Stimulated activated CD4-positive, alpha-beta T cell treated with anti-CD3 and anti-CD28 coated beads, Interleukin-12 subunit alpha, Interleukin-12 subunit beta, amount 100 ng/mL, for 48 hours (primary cell): ENCODE measurements at regions not wholly inside any gene's neighbourhood (a gene's known extent, or its start where the extent isn't known, plus 50 kb on each side); places are given as distances from the start of the nearest gene placed in this dataset.
"Not testable (repeated sequence)": the region's sequence is repeated elsewhere in the genome, so short reads cannot be mapped to it uniquely, and the experiment has no call there.

Experiments used
- DNase-seq, 3 donors: peaks; one replicate each; pipeline ENCODE4 v3.0.0-alpha.2; 2020; ENCODE audit warnings: low read depth in 2 of 3, low spot score in 1 of 3

GRCh38 chr1:83055391-83056170 is 943.4 kb downstream of the TTLL7 start:
- DNase-seq: no peak

GRCh38 chr1:83053446-83053845 is 945.5 kb downstream of the TTLL7 start:
- no peak for DNase-seq

- no peak for DNase-seq
Observed at GRCh38 chr1:83052865-83053264, 946.1 kb downstream of the TTLL7 start.

- DNase-seq: not testable (repeated sequence)
Observed at GRCh38 chr1:83051053-83051452, 947.9 kb downstream of the TTLL7 start.

- no peak for DNase-seq
Observed at GRCh38 chr1:83043244-83043643, 955.7 kb downstream of the TTLL7 start.

- not testable (repeated sequence) for DNase-seq
Observed at GRCh38 chr1:83039091-83039490, 959.8 kb downstream of the TTLL7 start.

- DNase-seq: no peak
Observed at GRCh38 chr1:83034851-83035250, 964.1 kb downstream of the TTLL7 start.

GRCh38 chr1:83033682-83034081 is 965.2 kb downstream of the TTLL7 start:
- DNase-seq: no peak

- no peak for DNase-seq
Observed at GRCh38 chr1:83029916-83030315, 969.0 kb downstream of the TTLL7 start.

- DNase-seq: no peak
Observed at GRCh38 chr1:83029050-83029449, 969.9 kb downstream of the TTLL7 start.

- no peak for DNase-seq
Observed at GRCh38 chr1:83028467-83028866, 970.5 kb downstream of the TTLL7 start.

GRCh38 chr1:83027511-83027910 is 971.4 kb downstream of the TTLL7 start:
- DNase-seq: no peak

- DNase-seq: no peak
Observed at GRCh38 chr1:83026745-83027144, 972.2 kb downstream of the TTLL7 start.

- no peak for DNase-seq
Observed at GRCh38 chr1:83024251-83024767, 974.6 kb downstream of the TTLL7 start.

- DNase-seq: no peak
Observed at GRCh38 chr1:83023212-83023611, 975.7 kb downstream of the TTLL7 start.

- DNase-seq: no peak
Observed at GRCh38 chr1:83022206-83022605, 976.7 kb downstream of the TTLL7 start.

- no peak for DNase-seq
Observed at GRCh38 chr1:83017701-83018100, 981.2 kb downstream of the TTLL7 start.

GRCh38 chr1:83017276-83017675 is 981.7 kb downstream of the TTLL7 start:
- no peak for DNase-seq

GRCh38 chr1:83016354-83016849 is 982.5 kb downstream of the TTLL7 start:
- DNase-seq: no peak

GRCh38 chr1:83015163-83015562 is 983.8 kb downstream of the TTLL7 start:
- no peak for DNase-seq

- no peak for DNase-seq
Observed at GRCh38 chr1:83012950-83013349, 986.0 kb downstream of the TTLL7 start.

GRCh38 chr1:83011265-83011664 is 987.7 kb downstream of the TTLL7 start:
- DNase-seq: no peak

- DNase-seq: no peak
Observed at GRCh38 chr1:83006271-83006670, 992.7 kb downstream of the TTLL7 start.
